IMR-90 (cell line): ENCODE measurements at regions not wholly inside any gene's neighbourhood (a gene's known extent, or its start where the extent isn't known, plus 50 kb on each side); places are given as distances from the start of the nearest gene placed in this dataset.

Source experiments
- ATAC-seq: fragments of 200-7000 bp; cut with Tn5 transposase; 2 replicates; pipeline ENCODE4 v1.9.1; 2020; ENCODE audit warnings: low read depth, mild to moderate bottlenecking, moderate library complexity
- BruUV-seq: library from RNA; stranded (reverse); fragments of 400-500 nt; replicated peaks from 2 replicates; lab custom pipeline; 2021; lab: Mats Ljungman, UMichigan
- CTCF ChIA-PET: fragments of 300-600 bp; formaldehyde crosslinking; extraction: SDS; loops from one replicate; lab custom pipeline; 2021; ENCODE audit warnings: antibody characterized with exemption; lab: Yijun Ruan, JAX
- POLR2A ChIA-PET: fragments of 300-600 bp; sonication (Branson Sonifier 250); formaldehyde crosslinking; loops from one replicate; lab custom pipeline; 2022; ENCODE audit warnings: antibody characterized with exemption; ENCODE audit not compliant: unreplicated experiment; lab: Charles Lee
- DNase-seq: peaks from one replicate; pipeline ENCODE4 v3.0.0; 2013
- H2AFZ ChIP-seq: replicated peaks from 2 replicates; pipeline ENCODE3; 2013; ENCODE audit warnings: low read length, mild to moderate bottlenecking; ENCODE audit not compliant: poor library complexity
- H2AK5ac ChIP-seq: 2 replicates; pipeline ENCODE4 v1.6.1; 2013; ENCODE audit warnings: low read depth, low read length, inconsistent platforms
- H2AK9ac ChIP-seq: replicated peaks from 2 replicates; pipeline ENCODE3; 2013; ENCODE audit warnings: mild to moderate bottlenecking, low read depth, low read length, moderate library complexity; ENCODE audit not compliant: poor library complexity
- H2BK120ac ChIP-seq: 2 replicates; pipeline ENCODE4 v1.6.1; 2013; ENCODE audit warnings: low read depth, low read length, inconsistent platforms
- H2BK15ac ChIP-seq: 3 replicates; pipeline ENCODE4 v1.6.1; 2013; ENCODE audit warnings: low read depth, low read length, inconsistent platforms
- H2BK20ac ChIP-seq: 2 replicates; pipeline ENCODE4 v1.6.1; 2013; ENCODE audit warnings: low read depth, mild to moderate bottlenecking, inconsistent platforms, low read length, moderate library complexity
- H2BK5ac ChIP-seq: 2 replicates; pipeline ENCODE4 v1.6.1; 2013; ENCODE audit warnings: mild to moderate bottlenecking, low read depth, low read length, inconsistent platforms; ENCODE audit not compliant: poor library complexity, severe bottlenecking
- H3K14ac ChIP-seq: replicated peaks from 2 replicates; pipeline ENCODE4 v1.6.1; 2013; ENCODE audit warnings: low read depth, low read length, inconsistent platforms
- H3K18ac ChIP-seq: 2 replicates; pipeline ENCODE4 v1.6.1; 2013; ENCODE audit warnings: low read depth, low read length, control low read depth
- H3K23ac ChIP-seq: 2 replicates; pipeline ENCODE4 v1.6.1; 2013; ENCODE audit warnings: low read depth, low read length, inconsistent platforms
- H3K27ac ChIP-seq: 2 replicates; pipeline ENCODE4 v1.5.1; 2013; ENCODE audit warnings: mild to moderate bottlenecking, control low read depth, low read length; ENCODE audit not compliant: insufficient read depth
- H3K27me3 ChIP-seq: 2 replicates; pipeline ENCODE4 v1.6.1; 2013; ENCODE audit warnings: low read length; ENCODE audit not compliant: control insufficient read depth, insufficient read depth
- H3K36me3 ChIP-seq: 2 replicates; pipeline ENCODE4 v1.6.1; 2013; ENCODE audit warnings: low read length, mixed read lengths; ENCODE audit not compliant: control insufficient read depth, insufficient read depth
- H3K4ac ChIP-seq: 2 replicates; pipeline ENCODE4 v1.6.1; 2013; ENCODE audit warnings: low read depth, low read length, inconsistent platforms
- H3K4me1 ChIP-seq: 2 replicates; pipeline ENCODE4 v1.6.1; 2013; ENCODE audit warnings: low read length, mixed read lengths; ENCODE audit not compliant: control insufficient read depth, insufficient read depth
- H3K4me2 ChIP-seq: 2 replicates; pipeline ENCODE4 v1.6.1; 2013; ENCODE audit warnings: low read depth, mild to moderate bottlenecking, control low read depth, low read length, moderate library complexity
- H3K4me3 ChIP-seq: 2 replicates; pipeline ENCODE4 v1.5.1; 2013; ENCODE audit warnings: low read depth, mild to moderate bottlenecking, control low read depth, low read length, moderate library complexity; ENCODE audit not compliant: insufficient read depth
- H3K56ac ChIP-seq: 2 replicates; pipeline ENCODE4 v1.6.1; 2013; ENCODE audit warnings: low read length, inconsistent platforms; ENCODE audit not compliant: insufficient read depth; ENCODE audit errors: extremely low read depth
- H3K79me1 ChIP-seq, 2 experiments: 2 replicates each; pipeline ENCODE4 v1.6.1; 2013; ENCODE audit warnings: low read length in 2 of 2, inconsistent platforms in 1 of 2, low read depth in 1 of 2
- H3K9ac ChIP-seq: 2 replicates; pipeline ENCODE4 v1.6.1; 2013; ENCODE audit warnings: low read depth, low read length, control low read depth
- H3K9me1 ChIP-seq: 2 replicates; pipeline ENCODE4 v1.6.1; 2013; ENCODE audit warnings: low read length, inconsistent platforms; ENCODE audit not compliant: insufficient read depth
- H3K9me3 ChIP-seq: 2 replicates; pipeline ENCODE4 v1.6.1; 2013; ENCODE audit warnings: low read length; ENCODE audit not compliant: control insufficient read depth, insufficient read depth
- H4K20me1 ChIP-seq: 2 replicates; pipeline ENCODE4 v1.6.1; 2013; ENCODE audit warnings: low read length, inconsistent platforms; ENCODE audit not compliant: insufficient read depth
- H4K5ac ChIP-seq: 2 replicates; pipeline ENCODE4 v1.6.1; 2013; ENCODE audit warnings: mild to moderate bottlenecking, low read depth, low read length, control low read depth
- H4K8ac ChIP-seq, 2 experiments: 2 replicates each; pipeline ENCODE4 v1.6.1; 2013; ENCODE audit warnings: low read depth in 2 of 2, low read length in 2 of 2, control low read depth in 1 of 2, inconsistent platforms in 1 of 2
- H4K91ac ChIP-seq: 2 replicates; pipeline ENCODE4 v1.6.1; 2013; ENCODE audit warnings: low read depth, low read length, inconsistent platforms; ENCODE audit not compliant: insufficient read depth
- BHLHE40 ChIP-seq: fragments of 150-350 bp; IDR thresholded peaks from 2 replicates; pipeline ENCODE4 v1.6.1; 2016; ENCODE audit warnings: mild to moderate bottlenecking, low read depth, low read length
- CEBPB ChIP-seq: IDR thresholded peaks from 2 replicates; pipeline ENCODE4 v1.6.1; 2012; ENCODE audit warnings: low read depth, low read length, improper control_type of control experiment
- CHD1 ChIP-seq: IDR thresholded peaks from 2 replicates; pipeline ENCODE4 v1.6.1; 2012; ENCODE audit warnings: low read depth, low read length, improper control_type of control experiment
- MAFK ChIP-seq: IDR thresholded peaks from 2 replicates; pipeline ENCODE4 v1.6.1; 2012; ENCODE audit warnings: low read depth, low read length, improper control_type of control experiment
- MAZ ChIP-seq: IDR thresholded peaks from 2 replicates; pipeline ENCODE4 v1.6.1; 2012; ENCODE audit warnings: low read depth, mild to moderate bottlenecking, low read length, improper control_type of control experiment, moderate library complexity, borderline replicate concordance
- MXI1 ChIP-seq: IDR thresholded peaks from 2 replicates; pipeline ENCODE4 v1.6.1; 2012; ENCODE audit warnings: low read depth, mild to moderate bottlenecking, low read length, moderate library complexity, borderline replicate concordance
- NFE2L2 ChIP-seq: fragments of 150-350 bp; IDR thresholded peaks from 2 replicates; pipeline ENCODE4 v1.6.1; 2016; ENCODE audit warnings: low read depth, mild to moderate bottlenecking, low read length
- POLR2A ChIP-seq: IDR thresholded peaks from 2 replicates; pipeline ENCODE4 v1.6.1; 2012; ENCODE audit warnings: mild to moderate bottlenecking, low read depth, low read length
- RAD21 ChIP-seq: IDR thresholded peaks from 2 replicates; pipeline ENCODE4 v1.6.1; 2012; ENCODE audit warnings: low read length, improper control_type of control experiment
- RCOR1 ChIP-seq: IDR thresholded peaks from 2 replicates; pipeline ENCODE4 v1.6.1; 2012; ENCODE audit warnings: mild to moderate bottlenecking, low read length, improper control_type of control experiment; ENCODE audit not compliant: insufficient replicate concordance
- SMC3 ChIP-seq: fragments of 150-350 bp; IDR thresholded peaks from 2 replicates; pipeline ENCODE4 v1.6.1; 2016; ENCODE audit warnings: low read depth, mild to moderate bottlenecking, antibody characterized with exemption, low read length, moderate library complexity
- WGBS, 2 experiments: methylation state at CpG; one replicate each; pipeline versions ENCODE4 v1.1.5 to v1.1.7; 2013; ENCODE audit warnings: missing lambda C conversion rate in 2 of 2; ENCODE audit not compliant: insufficient read length in 1 of 2; ENCODE audit errors: extremely low coverage in 2 of 2; 5-methylcytosine and 5-hydroxymethylcytosine counted together
- dilution Hi-C: fragments of 300-500 bp; cut with HindIII; formaldehyde crosslinking; loops from one replicate; pipeline ENCODE4 v1.14.3; 2018; ENCODE audit warnings: low sequenced_read_pairs; ENCODE audit not compliant: unreplicated experiment
- in situ Hi-C: fragments of 300-500 bp; cut with MboI; formaldehyde crosslinking; loops from 3 replicates; pipeline ENCODE4 v1.14.3; 2019; ENCODE audit warnings: low sequenced_read_pairs, inconsistent platforms, mixed read lengths
- intact Hi-C: fragments of 100-400 bp; cut with micrococcal nuclease; formaldehyde crosslinking; loops from 2 replicates; pipeline ENCODE4 v1.10.0; 2022
- TF ChIP-seq, protein P1 (sequence below): fragments of 150-350 bp; IDR thresholded peaks from 2 replicates; pipeline ENCODE4 v1.6.1; 2017; ENCODE audit warnings: mild to moderate bottlenecking, antibody characterized with exemption, low read length, low read depth
- TF ChIP-seq, protein P2 (sequence below): conservative IDR thresholded peaks from 2 replicates; pipeline ENCODE4 v1.5.1; 2012; ENCODE audit warnings: mild to moderate bottlenecking, low read depth, low read length, improper control_type of control experiment
- TF ChIP-seq, protein P3 (sequence below): fragments of 150-350 bp; IDR thresholded peaks from 2 replicates; pipeline ENCODE4 v1.6.1; 2016; ENCODE audit warnings: low read depth, mild to moderate bottlenecking, low read length, moderate library complexity, borderline replicate concordance

DNA sequence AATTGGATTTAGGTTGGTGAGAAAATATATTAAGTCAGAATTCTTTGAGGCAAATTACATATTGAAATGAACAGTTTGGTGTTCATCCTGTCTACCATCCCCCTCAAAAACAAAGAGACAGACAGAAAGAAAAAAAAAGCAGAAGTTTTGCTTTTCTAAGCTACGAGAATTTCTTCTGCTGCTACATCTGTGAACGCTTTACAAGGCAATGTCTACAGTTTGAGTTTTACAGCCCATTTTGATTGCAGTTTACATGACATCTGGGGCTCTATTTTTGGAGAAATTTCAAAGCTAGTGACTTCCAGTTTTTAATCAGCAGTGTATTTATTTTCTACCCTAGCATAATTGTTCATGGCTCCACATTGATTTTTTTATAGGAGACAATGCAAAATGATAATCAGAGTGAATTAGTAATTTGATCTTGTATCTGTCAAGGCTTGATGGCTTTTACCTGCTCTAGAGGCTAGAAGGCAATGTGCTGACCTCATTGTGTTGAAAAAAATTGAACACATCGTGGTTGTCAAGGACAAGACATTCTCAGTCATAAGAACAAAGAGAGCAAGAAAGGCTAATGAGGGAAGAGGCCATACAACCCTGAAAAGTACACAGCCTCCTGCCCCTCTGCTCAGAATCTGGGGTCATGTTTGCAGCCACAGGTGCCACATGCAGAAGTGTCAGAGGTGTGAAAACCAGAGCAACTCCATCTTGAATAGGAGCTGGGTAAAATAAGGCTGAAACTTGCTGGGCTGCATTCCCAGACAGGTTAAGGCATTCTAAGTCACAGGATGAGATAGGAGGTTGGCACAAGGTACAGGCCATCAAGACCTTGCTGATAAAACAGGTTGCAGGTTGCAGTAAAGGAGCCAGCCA, 201.0 kb upstream of the CAMK1G start:
- no peak overlapping the region for H4K5ac ChIP-seq
- no peak overlapping the region for H2AFZ ChIP-seq
- H3K18ac ChIP-seq: no peak overlapping the region
- no peak overlapping the region for H3K4me3 ChIP-seq
- in situ Hi-C loops: no loop called here
- H3K9me3 ChIP-seq: no peaks in the 10 kb centered on the region
- H2BK5ac ChIP-seq: no peak overlapping the region
- no TSS peak for BruUV-seq
- 0 out of 2 replicates have a peak, but pooled peaks cover 3% of the 10 kb centered on the region for H3K9me1 ChIP-seq
- CTCF ChIA-PET: interaction anchor here (1.1 kb wide), 1 partner anchor 54 kb away, joined by 3 read pairs; no protein-coding TSS in a partner anchor
- no peak overlapping the region for H2BK20ac ChIP-seq
- no peak overlapping the region for H3K4ac ChIP-seq
- H2AK5ac ChIP-seq: no peak overlapping the region
- H2BK15ac ChIP-seq: no peak overlapping the region
- no peak overlapping the region for H3K9ac ChIP-seq
- H3K4me1 ChIP-seq: peaks cover 12% of the 10 kb centered on the region; the same call in 1 of the 2 replicates
- no peak overlapping the region for H4K91ac ChIP-seq
- TF ChIP-seq POLR2A: no peak
- no peak for TF ChIP-seq CEBPB
- TF ChIP-seq RCOR1: no peak
- TF ChIP-seq RAD21: no peak
- TF ChIP-seq SMC3: no peak
- TF ChIP-seq BHLHE40: no peak
- TF ChIP-seq CHD1: no peak
- no peak for TF ChIP-seq MAZ
- no peak for TF ChIP-seq NFE2L2
- TF ChIP-seq, protein P1, sequence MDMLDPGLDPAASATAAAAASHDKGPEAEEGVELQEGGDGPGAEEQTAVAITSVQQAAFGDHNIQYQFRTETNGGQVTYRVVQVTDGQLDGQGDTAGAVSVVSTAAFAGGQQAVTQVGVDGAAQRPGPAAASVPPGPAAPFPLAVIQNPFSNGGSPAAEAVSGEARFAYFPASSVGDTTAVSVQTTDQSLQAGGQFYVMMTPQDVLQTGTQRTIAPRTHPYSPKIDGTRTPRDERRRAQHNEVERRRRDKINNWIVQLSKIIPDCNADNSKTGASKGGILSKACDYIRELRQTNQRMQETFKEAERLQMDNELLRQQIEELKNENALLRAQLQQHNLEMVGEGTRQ: no peak
- TF ChIP-seq, protein P2, sequence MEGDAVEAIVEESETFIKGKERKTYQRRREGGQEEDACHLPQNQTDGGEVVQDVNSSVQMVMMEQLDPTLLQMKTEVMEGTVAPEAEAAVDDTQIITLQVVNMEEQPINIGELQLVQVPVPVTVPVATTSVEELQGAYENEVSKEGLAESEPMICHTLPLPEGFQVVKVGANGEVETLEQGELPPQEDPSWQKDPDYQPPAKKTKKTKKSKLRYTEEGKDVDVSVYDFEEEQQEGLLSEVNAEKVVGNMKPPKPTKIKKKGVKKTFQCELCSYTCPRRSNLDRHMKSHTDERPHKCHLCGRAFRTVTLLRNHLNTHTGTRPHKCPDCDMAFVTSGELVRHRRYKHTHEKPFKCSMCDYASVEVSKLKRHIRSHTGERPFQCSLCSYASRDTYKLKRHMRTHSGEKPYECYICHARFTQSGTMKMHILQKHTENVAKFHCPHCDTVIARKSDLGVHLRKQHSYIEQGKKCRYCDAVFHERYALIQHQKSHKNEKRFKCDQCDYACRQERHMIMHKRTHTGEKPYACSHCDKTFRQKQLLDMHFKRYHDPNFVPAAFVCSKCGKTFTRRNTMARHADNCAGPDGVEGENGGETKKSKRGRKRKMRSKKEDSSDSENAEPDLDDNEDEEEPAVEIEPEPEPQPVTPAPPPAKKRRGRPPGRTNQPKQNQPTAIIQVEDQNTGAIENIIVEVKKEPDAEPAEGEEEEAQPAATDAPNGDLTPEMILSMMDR: no peak
- TF ChIP-seq MAFK: no peak
- TF ChIP-seq, protein P3, sequence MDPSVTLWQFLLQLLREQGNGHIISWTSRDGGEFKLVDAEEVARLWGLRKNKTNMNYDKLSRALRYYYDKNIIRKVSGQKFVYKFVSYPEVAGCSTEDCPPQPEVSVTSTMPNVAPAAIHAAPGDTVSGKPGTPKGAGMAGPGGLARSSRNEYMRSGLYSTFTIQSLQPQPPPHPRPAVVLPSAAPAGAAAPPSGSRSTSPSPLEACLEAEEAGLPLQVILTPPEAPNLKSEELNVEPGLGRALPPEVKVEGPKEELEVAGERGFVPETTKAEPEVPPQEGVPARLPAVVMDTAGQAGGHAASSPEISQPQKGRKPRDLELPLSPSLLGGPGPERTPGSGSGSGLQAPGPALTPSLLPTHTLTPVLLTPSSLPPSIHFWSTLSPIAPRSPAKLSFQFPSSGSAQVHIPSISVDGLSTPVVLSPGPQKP: no peak
- no peak for TF ChIP-seq MXI1
- no peak overlapping the region for H3K27ac ChIP-seq
- H3K23ac ChIP-seq: no peak overlapping the region
- H3K56ac ChIP-seq: no peak overlapping the region
- dilution Hi-C loops: no loop called here
- no peak overlapping the region for H4K8ac ChIP-seq
- no peak overlapping the region for H2AK9ac ChIP-seq
- H3K4me2 ChIP-seq: no peak overlapping the region
- H3K79me1 ChIP-seq: no peaks in the 10 kb centered on the region
- ATAC-seq: no peak
- POLR2A ChIA-PET: no interaction called here
- no peaks in the 10 kb centered on the region for H3K27me3 ChIP-seq
- H3K14ac ChIP-seq: no peak overlapping the region
- H4K20me1 ChIP-seq: no peaks in the 10 kb centered on the region
- DNase-seq: no peak
- WGBS, 2 experiments: 69% methylated on average over 2 of the region's 3 CpGs; no CpG with 5 or more reads in 1 of the 2 experiments
- H3K36me3 ChIP-seq: no peaks in the 10 kb centered on the region
- no peak overlapping the region for H2BK120ac ChIP-seq
- intact Hi-C loops: no loop called here
